Progenitor cell of endocrine pancreas (in vitro differentiated cells): ENCODE measurements at regions not wholly inside any gene's neighbourhood (a gene's known extent, or its start where the extent isn't known, plus 50 kb on each side); places are given as distances from the start of the nearest gene placed in this dataset.

Experiments used
- DNase-seq: peaks from one replicate; pipeline ENCODE4 v3.0.0; 2021; ENCODE audit warnings: low spot score; ENCODE audit not compliant: unreplicated experiment
- H3K27ac Mint-ChIP-seq: 2 replicates; pipeline ENCODE4 v1.8.0; 2021; ENCODE audit warnings: mild to moderate bottlenecking, moderate library complexity, mixed read lengths
- H3K27me3 Mint-ChIP-seq: 2 replicates; pipeline ENCODE4 v1.8.0; 2021; ENCODE audit warnings: mixed read lengths
- H3K36me3 Mint-ChIP-seq: 2 replicates; pipeline ENCODE4 v1.8.0; 2022; ENCODE audit warnings: mixed read lengths; ENCODE audit not compliant: insufficient read depth
- H3K4me1 Mint-ChIP-seq: 2 replicates; pipeline ENCODE4 v1.8.0; 2021; ENCODE audit warnings: low read depth, mixed read lengths
- H3K4me3 Mint-ChIP-seq: 2 replicates; pipeline ENCODE4 v1.8.0; 2021; ENCODE audit warnings: low read depth, mild to moderate bottlenecking, moderate library complexity, mixed read lengths
- H3K9me3 Mint-ChIP-seq: 2 replicates; pipeline ENCODE4 v1.8.0; 2021; ENCODE audit warnings: low read depth, mixed read lengths
- CTCF ChIP-seq: fragments of 200-600 bp; sonication (generic); IDR thresholded peaks from one replicate; pipeline ENCODE4 v1.5.0; 2021; ENCODE audit warnings: antibody characterized with exemption, mild to moderate bottlenecking; ENCODE audit not compliant: unreplicated experiment

- Mint-ChIP-seq H3K36me3 (no peaks in the 10 kb centered on the region), H3K4me3 (no peak overlapping the region), H3K27me3 (no peaks in the 10 kb centered on the region), H3K9me3 (no peaks in the 10 kb centered on the region), H3K27ac (no peak overlapping the region), H3K4me1 (no peaks in the 10 kb centered on the region)
- TF ChIP-seq CTCF = no peak
- DNase-seq = no peak
Measured at GRCh38 chr13:84362777-84363176, 480.5 kb upstream of the SLITRK1 start.

DNA sequence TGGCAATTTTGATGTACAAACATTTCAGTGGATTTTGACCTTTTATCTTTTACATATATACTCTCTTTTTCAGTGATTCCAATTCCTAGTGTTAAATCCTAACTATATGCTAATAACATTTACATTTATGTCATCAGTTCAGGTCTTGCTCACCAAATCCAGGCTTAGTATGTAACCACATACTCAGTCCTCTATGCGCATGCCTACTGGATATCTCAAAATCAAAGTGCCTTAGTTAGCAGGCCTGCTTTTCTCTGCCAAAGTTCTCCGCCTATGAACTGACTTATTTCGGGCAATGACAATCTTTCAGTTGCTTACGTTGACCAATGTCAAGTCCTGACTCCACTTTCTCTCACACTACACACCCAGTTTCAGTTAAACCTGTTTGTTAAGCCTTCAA is 478.5 kb upstream of the SLITRK1 start:
- Mint-ChIP-seq H3K27me3 (no peaks in the 10 kb centered on the region), H3K4me3 (no peak overlapping the region), H3K27ac (no peak overlapping the region), H3K4me1 (no peaks in the 10 kb centered on the region), H3K9me3 (no peaks in the 10 kb centered on the region), H3K36me3 (no peaks in the 10 kb centered on the region)
- no peak for DNase-seq
- no peak for TF ChIP-seq CTCF

- no peaks in the 10 kb centered on the region for H3K4me1 Mint-ChIP-seq
- no peak for TF ChIP-seq CTCF
- DNase-seq = no peak
- no peaks in the 10 kb centered on the region for H3K36me3 Mint-ChIP-seq
- no peak overlapping the region for H3K27ac Mint-ChIP-seq
- no peaks in the 10 kb centered on the region for H3K9me3 Mint-ChIP-seq
- no peak overlapping the region for H3K4me3 Mint-ChIP-seq
- H3K27me3 Mint-ChIP-seq = no peaks in the 10 kb centered on the region
Measured at GRCh38 chr13:84358601-84359000, 476.3 kb upstream of the SLITRK1 start.

- H3K9me3 Mint-ChIP-seq = peaks cover 3% of the 10 kb centered on the region
- peaks cover 2% of the 10 kb centered on the region for H3K4me1 Mint-ChIP-seq
- TF ChIP-seq CTCF = no peak
- H3K36me3 Mint-ChIP-seq = no peaks in the 10 kb centered on the region
- peaks cover 9% of the 10 kb centered on the region for H3K27me3 Mint-ChIP-seq
- DNase-seq = no peak
- H3K4me3 Mint-ChIP-seq = no peak overlapping the region
- no peak overlapping the region for H3K27ac Mint-ChIP-seq
Measured at GRCh38 chr13:84352946-84353345, 470.7 kb upstream of the SLITRK1 start.

- TF ChIP-seq CTCF = no peak
- no peaks in the 10 kb centered on the region for H3K36me3 Mint-ChIP-seq
- H3K4me1 Mint-ChIP-seq = no peaks in the 10 kb centered on the region
- no peak for DNase-seq
- H3K27me3 Mint-ChIP-seq = no peaks in the 10 kb centered on the region
- no peaks in the 10 kb centered on the region for H3K9me3 Mint-ChIP-seq
- no peak overlapping the region for H3K27ac Mint-ChIP-seq
- no peak overlapping the region for H3K4me3 Mint-ChIP-seq
Measured at GRCh38 chr13:84339456-84339855, 457.2 kb upstream of the SLITRK1 start.
